ENCODE measurements at regions not wholly inside any gene's neighbourhood (a gene's known extent, or its start where the extent isn't known, plus 50 kb on each side); places are given as distances from the start of the nearest gene placed in this dataset.

- TF ChIP-seq ARID4B (CRISPR knock-in tag; IDR thresholded peaks at IDR 0.05; ENCODE audit: borderline replicate concordance): no peak
Observed at GRCh38 chr3:87446849-87447387, 170.5 kb upstream of the POU1F1 start (continued).

- TF ChIP-seq TEAD4 (CRISPR knock-in tag; IDR thresholded peaks at IDR 0.05): no peak
- no peak for TF ChIP-seq USF1 (CRISPR knock-in tag; IDR thresholded peaks at IDR 0.05)
- TF ChIP-seq RORB (CRISPR knock-in tag; IDR thresholded peaks at IDR 0.05): no peak
- TF ChIP-seq SMAD4 (CRISPR knock-in tag; IDR thresholded peaks at IDR 0.05): no peak
- TF ChIP-seq NR3C1 (CRISPR knock-in tag; conservative IDR thresholded peaks at IDR 0.05; ENCODE audit: low read depth): no peak
- TF ChIP-seq E2F5 (CRISPR knock-in tag; IDR thresholded peaks at IDR 0.05): no peak
- no peak for TF ChIP-seq NFATC4 (CRISPR knock-in tag; IDR thresholded peaks at IDR 0.05)
- TF ChIP-seq RELA (CRISPR knock-in tag; IDR thresholded peaks at IDR 0.05; ENCODE audit: borderline replicate concordance): no peak
- no peak for TF ChIP-seq TEAD1 (CRISPR knock-in tag; IDR thresholded peaks at IDR 0.05)
- TF ChIP-seq SMAD3 (CRISPR knock-in tag; IDR thresholded peaks at IDR 0.05; ENCODE audit: borderline replicate concordance): no peak
- TF ChIP-seq AR (CRISPR knock-in tag; IDR thresholded peaks at IDR 0.05): no peak
- TF ChIP-seq ZNF281 (CRISPR knock-in tag; IDR thresholded peaks at IDR 0.05): no peak
- TF ChIP-seq MXD4 (CRISPR knock-in tag; IDR thresholded peaks at IDR 0.05; ENCODE audit: borderline replicate concordance): no peak
- no peak for TF ChIP-seq NFYB (CRISPR knock-in tag; conservative IDR thresholded peaks at IDR 0.05; ENCODE audit: low read depth)
- TF ChIP-seq ERG (CRISPR knock-in tag; IDR thresholded peaks at IDR 0.05): no peak
- peaks cover 11% of the 10 kb centered on the region for H3K4me1 Mint-ChIP-seq
- ChIA-PET CTCF (no interaction called here), POLR2A (no interaction called here)
- H3K36me3 Mint-ChIP-seq: no peaks in the 10 kb centered on the region
- H3K9me3 Mint-ChIP-seq: peaks cover 13% of the 10 kb centered on the region
- no peaks in the 10 kb centered on the region for H3K27me3 Mint-ChIP-seq (ENCODE audit: low read depth)
- no peak for ATAC-seq
- no peak overlapping the region for H3K4me3 Mint-ChIP-seq
- no peak overlapping the region for H3K27ac Mint-ChIP-seq
- DNase-seq (ENCODE audit: low spot score): no peak
Observed at GRCh38 chr3:87442470-87442869, 166.1 kb upstream of the POU1F1 start.
